ENCODE measurements at regions not wholly inside any gene's neighbourhood (a gene's known extent, or its start where the extent isn't known, plus 50 kb on each side); places are given as distances from the start of the nearest gene placed in this dataset.

DNA sequence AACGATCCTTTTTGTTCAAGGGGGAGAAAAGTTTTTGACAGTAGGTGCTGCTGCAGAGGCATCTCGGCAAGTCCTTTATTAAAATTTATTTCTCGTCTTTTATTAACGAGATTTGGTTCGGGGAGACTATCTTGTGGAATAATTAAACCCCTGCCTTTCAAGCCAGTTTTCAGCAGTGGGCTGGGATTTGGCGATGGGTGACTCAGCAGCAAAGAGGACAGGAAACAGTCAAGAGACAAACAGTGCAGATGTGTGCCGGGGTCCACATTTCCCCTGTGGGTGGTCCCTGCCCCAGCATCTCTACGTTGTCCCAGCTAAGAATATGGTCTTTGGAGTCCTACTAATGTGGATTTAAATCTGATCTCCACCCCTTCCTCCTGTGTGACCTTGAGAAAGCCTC is 282.8 kb downstream of the CDH26 start:
- TF ChIP-seq CTCF (IDR thresholded peaks at IDR 0.05) (no peak), POLR2A (IDR thresholded peaks at IDR 0.05) (no peak)

Measured in uterus (tissue), 2 donors.